ENCODE measurements at regions not wholly inside any gene's neighbourhood (a gene's known extent, or its start where the extent isn't known, plus 50 kb on each side); places are given as distances from the start of the nearest gene placed in this dataset.
A peak's percentile ranks its signal among the peaks of the same experiment; 100 is the strongest.
"Not testable (repeated sequence)": the region's sequence is repeated elsewhere in the genome, so short reads cannot be mapped to it uniquely, and the experiment has no call there.

GRCh38 chr13:71290963-71291841 lies 575.8 kb downstream of the DACH1 start:
- peak overlapping the region; percentile 26; the same call in 1 of the 2 replicates for H3K9ac ChIP-seq (ENCODE audit: low read depth, low read length)
- DNase-seq (peak; percentile 62), ATAC-seq (ENCODE audit: insufficient read depth, low read depth) (peak; percentile 90)
- peak overlapping the region; percentile 90 for H2AFZ ChIP-seq (ENCODE audit: low read depth, low read length)
- peak overlapping the region; percentile 59 for H3K4me2 ChIP-seq (ENCODE audit: insufficient read depth, low read length)
- no peaks in the 10 kb centered on the region for H3K79me2 ChIP-seq (ENCODE audit: insufficient read depth, low read length)
- H3K27ac ChIP-seq (ENCODE audit: low read length): peak overlapping the region; percentile 53; the same call in 1 of the 2 replicates
- H4K20me1 ChIP-seq (ENCODE audit: insufficient read depth, low read length): no peaks in the 10 kb centered on the region
- no peaks in the 10 kb centered on the region for H3K9me3 ChIP-seq (ENCODE audit: insufficient read depth, low read length, severe bottlenecking)
- H3K4me3 ChIP-seq (ENCODE audit: low read depth in 1 of 2, low read length in 2 of 2): peak overlapping the region in 1 of 2 experiments; percentile 52; a peak in 2 of 4 replicates
- no peaks in the 10 kb centered on the region for H3K27me3 ChIP-seq (ENCODE audit: insufficient read depth, low read length, poor library complexity)
- no peaks in the 10 kb centered on the region for H3K36me3 ChIP-seq (ENCODE audit: insufficient read depth, low read length)
- peaks cover 18% of the 10 kb centered on the region for H3K4me1 ChIP-seq (ENCODE audit: insufficient read depth, low read length)
- TF ChIP-seq CTCF (IDR thresholded peaks at IDR 0.05; ENCODE audit: borderline replicate concordance, extremely low read depth, low read length, poor library complexity, severe bottlenecking): no peak
- TF ChIP-seq EZH2 (IDR thresholded peaks at IDR 0.05; ENCODE audit: borderline replicate concordance, low read depth, low read length, severe bottlenecking): no peak

GRCh38 chr13:71289980-71290379 lies 577.0 kb downstream of the DACH1 start:
- H3K36me3 ChIP-seq (ENCODE audit: insufficient read depth, low read length); ATAC-seq (ENCODE audit: insufficient read depth, low read depth); DNase-seq; H3K9me3 ChIP-seq (ENCODE audit: insufficient read depth, low read length, severe bottlenecking); H3K27ac ChIP-seq (ENCODE audit: low read length); H3K9ac ChIP-seq (ENCODE audit: low read depth, low read length); H4K20me1 ChIP-seq (ENCODE audit: insufficient read depth, low read length); H3K79me2 ChIP-seq (ENCODE audit: insufficient read depth, low read length); H3K4me2 ChIP-seq (ENCODE audit: insufficient read depth, low read length); H3K27me3 ChIP-seq (ENCODE audit: insufficient read depth, low read length, poor library complexity): not testable (repeated sequence)
- Histone ChIP-seq H3K4me1 (ENCODE audit: insufficient read depth, low read length) (peaks cover 18% of the 10 kb centered on the region), H2AFZ (ENCODE audit: low read depth, low read length) (peak overlapping the region; percentile 90), H3K4me3 (ENCODE audit: low read depth in 1 of 2, low read length in 2 of 2) (peak overlapping the region in 1 of 2 experiments; percentile 52; a peak in 1 of 4 replicates)

- no peak for TF ChIP-seq CTCF (IDR thresholded peaks at IDR 0.05; ENCODE audit: borderline replicate concordance, extremely low read depth, low read length, poor library complexity, severe bottlenecking)
- no peak for TF ChIP-seq EZH2 (IDR thresholded peaks at IDR 0.05; ENCODE audit: borderline replicate concordance, low read depth, low read length, severe bottlenecking)
- Histone ChIP-seq H3K27me3 (ENCODE audit: insufficient read depth, low read length, poor library complexity) (no peaks in the 10 kb centered on the region), H3K9ac (ENCODE audit: low read depth, low read length) (no peak overlapping the region), H3K9me3 (ENCODE audit: insufficient read depth, low read length, severe bottlenecking) (no peaks in the 10 kb centered on the region), H3K4me2 (ENCODE audit: insufficient read depth, low read length) (no peak overlapping the region), H3K4me1 (ENCODE audit: insufficient read depth, low read length) (peaks cover 6% of the 10 kb centered on the region), H3K4me3 (ENCODE audit: low read depth in 1 of 2, low read length in 2 of 2) (no peak overlapping the region), H2AFZ (ENCODE audit: low read depth, low read length) (no peak overlapping the region), H3K27ac (ENCODE audit: low read length) (no peak overlapping the region), H3K79me2 (ENCODE audit: insufficient read depth, low read length) (no peaks in the 10 kb centered on the region), H4K20me1 (ENCODE audit: insufficient read depth, low read length) (no peaks in the 10 kb centered on the region), H3K36me3 (ENCODE audit: insufficient read depth, low read length) (no peaks in the 10 kb centered on the region)
- no peak for DNase-seq
- no peak for ATAC-seq (ENCODE audit: insufficient read depth, low read depth)
Measured at GRCh38 chr13:71285700-71286099, 581.3 kb downstream of the DACH1 start.

- H3K9me3 ChIP-seq (ENCODE audit: insufficient read depth, low read length, severe bottlenecking): no peaks in the 10 kb centered on the region
- H3K4me1 ChIP-seq (ENCODE audit: insufficient read depth, low read length): no peaks in the 10 kb centered on the region
- H3K79me2 ChIP-seq (ENCODE audit: insufficient read depth, low read length): no peaks in the 10 kb centered on the region
- no peak overlapping the region for H2AFZ ChIP-seq (ENCODE audit: low read depth, low read length)
- H3K27me3 ChIP-seq (ENCODE audit: insufficient read depth, low read length, poor library complexity): no peaks in the 10 kb centered on the region
- TF ChIP-seq EZH2 (IDR thresholded peaks at IDR 0.05; ENCODE audit: borderline replicate concordance, low read depth, low read length, severe bottlenecking) (no peak), CTCF (IDR thresholded peaks at IDR 0.05; ENCODE audit: borderline replicate concordance, extremely low read depth, low read length, poor library complexity, severe bottlenecking) (no peak)
- H3K4me3 ChIP-seq (ENCODE audit: low read depth in 1 of 2, low read length in 2 of 2): no peak overlapping the region
- ATAC-seq (ENCODE audit: insufficient read depth, low read depth) (no peak), DNase-seq (no peak)
- no peak overlapping the region for H3K27ac ChIP-seq (ENCODE audit: low read length)
- H4K20me1 ChIP-seq (ENCODE audit: insufficient read depth, low read length): no peaks in the 10 kb centered on the region
- H3K36me3 ChIP-seq (ENCODE audit: insufficient read depth, low read length): no peaks in the 10 kb centered on the region
- H3K9ac ChIP-seq (ENCODE audit: low read depth, low read length): no peak overlapping the region
- no peak overlapping the region for H3K4me2 ChIP-seq (ENCODE audit: insufficient read depth, low read length)
Measured at GRCh38 chr13:71278512-71278911, 588.5 kb downstream of the DACH1 start.

Data from DND-41 (cell line).